ENCODE measurements at regions not wholly inside any gene's neighbourhood (a gene's known extent, or its start where the extent isn't known, plus 50 kb on each side); places are given as distances from the start of the nearest gene placed in this dataset.

GRCh38 chr2:134099273-134099672, 154.6 kb upstream of the MGAT5 start:
- Histone ChIP-seq H2AFZ (ENCODE audit: low read depth, low read length, poor library complexity, severe bottlenecking) (no peak overlapping the region), H3K27me3 (ENCODE audit: insufficient read depth, low read length) (0 out of 2 replicates have a peak, but pooled peaks cover 4% of the 10 kb centered on the region), H3K4me1 (ENCODE audit: control insufficient read depth in 1 of 2, insufficient read depth in 2 of 2, low read length in 2 of 2) (no peaks in the 10 kb centered on the region), H4K20me1 (ENCODE audit: insufficient read depth) (no peaks in the 10 kb centered on the region), H3K4me2 (ENCODE audit: low read length) (no peak overlapping the region), H3K9ac (ENCODE audit: low read length) (no peak overlapping the region), H3K9me3 (ENCODE audit: control insufficient read depth in 1 of 2, insufficient read depth in 1 of 2, low read depth in 1 of 2, low read length in 2 of 2) (no peaks in the 10 kb centered on the region), H3K4me3 (replicated peaks in 1 of 2; ENCODE audit: low read depth in 1 of 2, low read length in 2 of 2) (no peak overlapping the region), H3K79me2 (ENCODE audit: insufficient read depth, low read length) (no peaks in the 10 kb centered on the region), H3K27ac (ENCODE audit: low read depth, low read length) (no peak overlapping the region), H3K9me2 (ENCODE audit: insufficient read depth) (no peaks in the 10 kb centered on the region), H3K36me3 (ENCODE audit: control insufficient read depth in 1 of 2, insufficient read depth in 2 of 2, low read length in 2 of 2) (no peaks in the 10 kb centered on the region)
- BruUV-seq (replicated peaks): no TSS peak
- ChIA-PET POLR2A (no interaction called here), CTCF (no interaction called here), RAD21 (ENCODE audit: low non-redundant PET in 1 of 2, low total read pairs in 2 of 2, uncharacterized antibody in 2 of 2, unreplicated experiment in 2 of 2) (no interaction called here)
- ATAC-seq: no peak
- no peak for DNase-seq (ENCODE audit: low read depth, low spot score)
- no peak for TF ChIP-seq JUND (IDR thresholded peaks at IDR 0.05)
- no peak for TF ChIP-seq CEBPB (IDR thresholded peaks at IDR 0.05; ENCODE audit: low read depth)
- TF ChIP-seq ZNF274 (IDR thresholded peaks at IDR 0.05; ENCODE audit: low read depth, low read length): no peak
- TF ChIP-seq SIN3A (IDR thresholded peaks at IDR 0.05; ENCODE audit: low read depth): no peak
- TF ChIP-seq, protein P1, sequence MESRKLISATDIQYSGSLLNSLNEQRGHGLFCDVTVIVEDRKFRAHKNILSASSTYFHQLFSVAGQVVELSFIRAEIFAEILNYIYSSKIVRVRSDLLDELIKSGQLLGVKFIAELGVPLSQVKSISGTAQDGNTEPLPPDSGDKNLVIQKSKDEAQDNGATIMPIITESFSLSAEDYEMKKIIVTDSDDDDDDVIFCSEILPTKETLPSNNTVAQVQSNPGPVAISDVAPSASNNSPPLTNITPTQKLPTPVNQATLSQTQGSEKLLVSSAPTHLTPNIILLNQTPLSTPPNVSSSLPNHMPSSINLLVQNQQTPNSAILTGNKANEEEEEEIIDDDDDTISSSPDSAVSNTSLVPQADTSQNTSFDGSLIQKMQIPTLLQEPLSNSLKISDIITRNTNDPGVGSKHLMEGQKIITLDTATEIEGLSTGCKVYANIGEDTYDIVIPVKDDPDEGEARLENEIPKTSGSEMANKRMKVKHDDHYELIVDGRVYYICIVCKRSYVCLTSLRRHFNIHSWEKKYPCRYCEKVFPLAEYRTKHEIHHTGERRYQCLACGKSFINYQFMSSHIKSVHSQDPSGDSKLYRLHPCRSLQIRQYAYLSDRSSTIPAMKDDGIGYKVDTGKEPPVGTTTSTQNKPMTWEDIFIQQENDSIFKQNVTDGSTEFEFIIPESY (IDR thresholded peaks at IDR 0.05; ENCODE audit: extremely low read depth, insufficient replicate concordance, low read length): no peak
- TF ChIP-seq, protein P2, sequence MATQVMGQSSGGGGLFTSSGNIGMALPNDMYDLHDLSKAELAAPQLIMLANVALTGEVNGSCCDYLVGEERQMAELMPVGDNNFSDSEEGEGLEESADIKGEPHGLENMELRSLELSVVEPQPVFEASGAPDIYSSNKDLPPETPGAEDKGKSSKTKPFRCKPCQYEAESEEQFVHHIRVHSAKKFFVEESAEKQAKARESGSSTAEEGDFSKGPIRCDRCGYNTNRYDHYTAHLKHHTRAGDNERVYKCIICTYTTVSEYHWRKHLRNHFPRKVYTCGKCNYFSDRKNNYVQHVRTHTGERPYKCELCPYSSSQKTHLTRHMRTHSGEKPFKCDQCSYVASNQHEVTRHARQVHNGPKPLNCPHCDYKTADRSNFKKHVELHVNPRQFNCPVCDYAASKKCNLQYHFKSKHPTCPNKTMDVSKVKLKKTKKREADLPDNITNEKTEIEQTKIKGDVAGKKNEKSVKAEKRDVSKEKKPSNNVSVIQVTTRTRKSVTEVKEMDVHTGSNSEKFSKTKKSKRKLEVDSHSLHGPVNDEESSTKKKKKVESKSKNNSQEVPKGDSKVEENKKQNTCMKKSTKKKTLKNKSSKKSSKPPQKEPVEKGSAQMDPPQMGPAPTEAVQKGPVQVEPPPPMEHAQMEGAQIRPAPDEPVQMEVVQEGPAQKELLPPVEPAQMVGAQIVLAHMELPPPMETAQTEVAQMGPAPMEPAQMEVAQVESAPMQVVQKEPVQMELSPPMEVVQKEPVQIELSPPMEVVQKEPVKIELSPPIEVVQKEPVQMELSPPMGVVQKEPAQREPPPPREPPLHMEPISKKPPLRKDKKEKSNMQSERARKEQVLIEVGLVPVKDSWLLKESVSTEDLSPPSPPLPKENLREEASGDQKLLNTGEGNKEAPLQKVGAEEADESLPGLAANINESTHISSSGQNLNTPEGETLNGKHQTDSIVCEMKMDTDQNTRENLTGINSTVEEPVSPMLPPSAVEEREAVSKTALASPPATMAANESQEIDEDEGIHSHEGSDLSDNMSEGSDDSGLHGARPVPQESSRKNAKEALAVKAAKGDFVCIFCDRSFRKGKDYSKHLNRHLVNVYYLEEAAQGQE (IDR thresholded peaks at IDR 0.05; ENCODE audit: low read depth): no peak
- TF ChIP-seq POLR2A (IDR thresholded peaks at IDR 0.05; ENCODE audit: borderline replicate concordance, extremely low read depth, insufficient read depth, insufficient read length): no peak
- TF ChIP-seq POLR2AphosphoS5 (IDR thresholded peaks at IDR 0.05; ENCODE audit: low read depth, low read length): no peak
- TF ChIP-seq ELF1 (IDR thresholded peaks at IDR 0.05; ENCODE audit: borderline replicate concordance, low read depth): no peak
- no peak for TF ChIP-seq EZH2 (IDR thresholded peaks at IDR 0.05)
- TF ChIP-seq ATF3 (IDR thresholded peaks at IDR 0.05): no peak
- TF ChIP-seq SP1 (IDR thresholded peaks at IDR 0.05; ENCODE audit: low read depth): no peak
- no peak for TF ChIP-seq MAX (IDR thresholded peaks at IDR 0.05)
- no peak for TF ChIP-seq CTCF (IDR thresholded peaks at IDR 0.05 in 2 of 3, conservative IDR thresholded peaks at IDR 0.05 in 1 of 3; ENCODE audit: borderline replicate concordance in 1 of 3, insufficient read depth in 1 of 3, low read depth in 2 of 3, low read length in 2 of 3)
- TF ChIP-seq EGR1 (IDR thresholded peaks at IDR 0.05; ENCODE audit: low read depth): no peak
- TF ChIP-seq ZFX (IDR thresholded peaks at IDR 0.05): no peak
- no peak for TF ChIP-seq FOSL1 (IDR thresholded peaks at IDR 0.05; ENCODE audit: low read depth)
- no peak for TF ChIP-seq YY1 (IDR thresholded peaks at IDR 0.05; ENCODE audit: extremely low read depth, insufficient replicate concordance, low read depth, low read length)
- intact Hi-C loops (cut with micrococcal nuclease): no loop called here
